Activated CD4-positive, alpha-beta T cell treated with anti-CD3 and anti-CD28 coated beads for 36 hours (primary cell): ENCODE measurements at regions not wholly inside any gene's neighbourhood (a gene's known extent, or its start where the extent isn't known, plus 50 kb on each side); places are given as distances from the start of the nearest gene placed in this dataset.

Experiments used
- ATAC-seq: fragments of 200-7000 bp; cut with Tn5 transposase; one replicate; pipeline ENCODE4 v1.10.0; 2021; ENCODE audit warnings: mild to moderate bottlenecking, moderate library complexity
- CTCF ChIA-PET: fragments of 350-600 bp; sonication (Branson Sonifier 250); formaldehyde crosslinking; loops from one replicate; lab custom pipeline; 2021; ENCODE audit warnings: antibody characterized with exemption; lab: Charles Lee
- POLR2A ChIA-PET: fragments of 350-600 bp; sonication (Branson Sonifier 250); formaldehyde crosslinking; loops from one replicate; lab custom pipeline; 2021; ENCODE audit warnings: antibody characterized with exemption, inconsistent platforms; lab: Charles Lee
- DNase-seq: peaks from one replicate; pipeline ENCODE4 v3.0.0-alpha.2; 2020
- H3K27ac Mint-ChIP-seq: one replicate; pipeline ENCODE4 v1.8.0; 2021; ENCODE audit warnings: mixed read lengths
- H3K27me3 Mint-ChIP-seq: one replicate; pipeline ENCODE4 v1.8.0; 2021; ENCODE audit warnings: mixed read lengths
- H3K36me3 Mint-ChIP-seq: one replicate; pipeline ENCODE4 v1.8.0; 2021; ENCODE audit warnings: low read depth, mixed read lengths
- H3K4me1 Mint-ChIP-seq: one replicate; pipeline ENCODE4 v1.8.0; 2021; ENCODE audit warnings: mixed read lengths
- H3K4me3 Mint-ChIP-seq: one replicate; pipeline ENCODE4 v1.8.0; 2021; ENCODE audit warnings: mild to moderate bottlenecking, moderate library complexity, mixed read lengths
- H3K9me3 Mint-ChIP-seq: one replicate; pipeline ENCODE4 v1.8.0; 2021; ENCODE audit warnings: low read depth, mixed read lengths
- intact Hi-C, 2 experiments: fragments of 100-400 bp; cut with DNase I in 1 of 2; cut with micrococcal nuclease in 1 of 2; formaldehyde crosslinking; loops; one replicate each; pipeline versions ENCODE4 v1.14.2 to v1.15.1; 2022 to 2024; cut with DNase I, micrococcal nuclease

DNA sequence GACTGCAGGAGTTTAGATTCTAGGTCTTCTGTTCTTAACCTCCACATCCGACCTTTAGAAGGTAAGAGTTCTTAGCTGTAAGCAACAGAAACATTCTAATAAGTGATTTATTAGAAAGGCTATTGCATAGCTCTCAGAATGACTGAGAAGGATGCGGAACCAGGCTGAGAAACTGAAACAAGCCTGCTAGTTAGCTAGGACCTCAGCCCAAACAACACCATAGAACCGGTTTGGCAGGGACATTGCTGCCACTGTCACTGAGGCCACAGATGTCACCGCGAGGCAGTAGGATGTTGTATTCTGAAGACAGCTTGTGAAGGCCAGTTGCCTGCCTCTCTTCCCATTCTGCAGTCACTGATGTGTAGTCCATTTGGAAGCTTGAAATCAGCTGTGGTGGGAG lies 160.0 kb upstream of the ARX start:
- peaks cover 5% of the 10 kb centered on the region for H3K27me3 Mint-ChIP-seq
- intact Hi-C loops: no loop called here
- H3K36me3 Mint-ChIP-seq: no peaks in the 10 kb centered on the region
- DNase-seq: no peak
- ChIA-PET CTCF (no interaction called here), POLR2A (no interaction called here)
- no peak overlapping the region for H3K27ac Mint-ChIP-seq
- H3K4me1 Mint-ChIP-seq: no peaks in the 10 kb centered on the region
- H3K4me3 Mint-ChIP-seq: no peak overlapping the region
- H3K9me3 Mint-ChIP-seq: no peaks in the 10 kb centered on the region
- ATAC-seq: no peak

DNA sequence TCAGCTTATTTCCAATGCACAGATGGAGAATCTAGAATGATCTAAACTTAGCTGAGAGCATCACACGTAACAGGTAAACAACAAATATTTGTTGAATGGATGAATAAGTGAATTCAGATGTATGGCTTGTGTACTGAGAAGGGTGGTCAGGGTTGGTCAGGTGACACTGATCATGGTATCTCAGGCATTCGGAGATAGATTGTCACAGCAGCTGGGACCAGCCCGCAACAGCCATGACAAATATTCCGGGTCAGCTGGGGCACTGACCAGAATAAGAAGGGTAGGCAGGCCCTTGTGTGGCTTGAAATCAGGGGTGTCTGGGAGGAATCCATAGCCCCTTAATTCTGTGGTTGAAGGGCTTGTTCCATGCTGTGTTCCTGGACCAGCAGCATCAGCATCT lies 159.4 kb upstream of the ARX start:
- ATAC-seq (no peak), DNase-seq (no peak)
- intact Hi-C loops: no loop called here
- Mint-ChIP-seq H3K4me1 (no peaks in the 10 kb centered on the region), H3K27me3 (peaks cover under 1% of the 10 kb centered on the region), H3K36me3 (no peaks in the 10 kb centered on the region), H3K27ac (no peak overlapping the region), H3K9me3 (no peaks in the 10 kb centered on the region), H3K4me3 (no peak overlapping the region)
- ChIA-PET POLR2A (no interaction called here), CTCF (no interaction called here)

DNA sequence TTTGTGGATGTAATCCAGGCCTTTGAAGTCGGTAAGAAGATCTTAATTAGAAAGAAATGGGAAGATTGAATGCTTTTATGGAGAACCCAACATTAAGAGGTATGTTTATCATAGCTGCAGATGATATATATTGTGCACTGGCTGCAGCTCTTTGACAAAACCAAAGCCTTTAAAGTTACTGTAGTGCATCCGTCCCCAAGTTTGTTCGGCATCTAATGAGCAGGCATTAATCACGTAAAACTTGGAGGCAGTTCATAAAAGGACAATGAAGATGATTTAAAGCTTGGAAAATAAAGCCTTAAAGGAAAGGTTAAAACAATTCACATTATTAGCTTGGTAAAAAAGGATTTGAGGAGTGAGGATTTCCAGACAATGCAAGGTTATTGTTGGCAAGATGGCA lies 150.8 kb upstream of the ARX start:
- POLR2A ChIA-PET: no interaction called here
- CTCF ChIA-PET: interaction anchor here (1.4 kb wide), 1 partner anchor 24 kb away, joined by 3 read pairs; no protein-coding TSS in a partner anchor
- no peak overlapping the region for H3K4me3 Mint-ChIP-seq
- intact Hi-C loops: no loop called here
- H3K27me3 Mint-ChIP-seq: peaks cover 7% of the 10 kb centered on the region
- DNase-seq: no peak
- H3K27ac Mint-ChIP-seq: no peak overlapping the region
- no peaks in the 10 kb centered on the region for H3K36me3 Mint-ChIP-seq
- H3K9me3 Mint-ChIP-seq: no peaks in the 10 kb centered on the region
- no peak for ATAC-seq
- no peaks in the 10 kb centered on the region for H3K4me1 Mint-ChIP-seq

DNA sequence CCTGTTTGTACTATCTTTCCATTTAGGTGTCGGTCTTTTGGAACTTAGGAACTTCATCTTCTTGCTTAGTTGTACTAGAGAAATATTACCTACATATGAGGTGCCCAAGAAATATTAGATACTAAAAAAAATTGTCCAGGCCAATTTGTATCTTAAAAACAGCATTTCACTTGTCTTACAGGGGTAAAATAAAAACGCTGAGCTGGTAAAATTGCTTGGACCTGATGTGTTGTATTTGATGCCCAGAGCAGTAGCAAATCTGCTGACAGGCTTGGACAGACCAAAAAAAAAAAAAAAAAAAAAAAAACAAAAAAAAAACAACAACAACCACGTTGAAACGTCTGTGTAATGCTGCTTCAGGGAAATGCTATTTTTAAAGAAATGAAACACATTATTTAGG lies 150.4 kb upstream of the ARX start:
- Mint-ChIP-seq H3K27me3 (peaks cover 7% of the 10 kb centered on the region), H3K9me3 (no peaks in the 10 kb centered on the region), H3K4me3 (no peak overlapping the region), H3K27ac (no peak overlapping the region), H3K36me3 (no peaks in the 10 kb centered on the region), H3K4me1 (no peaks in the 10 kb centered on the region)
- ATAC-seq (no peak), DNase-seq (no peak)
- ChIA-PET POLR2A (no interaction called here), CTCF (interaction anchor here (0.6 to 1.4 kb wide), 2 partner anchors 23 to 120 kb away, joined by 3 read pairs; no protein-coding TSS in a partner anchor)
- intact Hi-C loops: no loop called here

- ChIA-PET CTCF (no interaction called here), POLR2A (no interaction called here)
- H3K27me3 Mint-ChIP-seq: peaks cover 4% of the 10 kb centered on the region
- no peak for DNase-seq
- ATAC-seq: peak; percentile 44
- no peak overlapping the region for H3K27ac Mint-ChIP-seq
- no peaks in the 10 kb centered on the region for H3K36me3 Mint-ChIP-seq
- H3K9me3 Mint-ChIP-seq: no peaks in the 10 kb centered on the region
- H3K4me1 Mint-ChIP-seq: no peaks in the 10 kb centered on the region
- intact Hi-C loops: no loop called here
- H3K4me3 Mint-ChIP-seq: no peak overlapping the region
Observed at GRCh38 chrX:25158635-25159034, 142.9 kb upstream of the ARX start.

GRCh38 chrX:25156832-25157231 lies 141.1 kb upstream of the ARX start:
- H3K27ac Mint-ChIP-seq: no peak overlapping the region
- H3K4me1 Mint-ChIP-seq: no peaks in the 10 kb centered on the region
- no peaks in the 10 kb centered on the region for H3K36me3 Mint-ChIP-seq
- DNase-seq (no peak), ATAC-seq (no peak)
- intact Hi-C loops: no loop called here
- ChIA-PET CTCF (no interaction called here), POLR2A (no interaction called here)
- no peak overlapping the region for H3K4me3 Mint-ChIP-seq
- H3K9me3 Mint-ChIP-seq: no peaks in the 10 kb centered on the region
- no peaks in the 10 kb centered on the region for H3K27me3 Mint-ChIP-seq

DNA sequence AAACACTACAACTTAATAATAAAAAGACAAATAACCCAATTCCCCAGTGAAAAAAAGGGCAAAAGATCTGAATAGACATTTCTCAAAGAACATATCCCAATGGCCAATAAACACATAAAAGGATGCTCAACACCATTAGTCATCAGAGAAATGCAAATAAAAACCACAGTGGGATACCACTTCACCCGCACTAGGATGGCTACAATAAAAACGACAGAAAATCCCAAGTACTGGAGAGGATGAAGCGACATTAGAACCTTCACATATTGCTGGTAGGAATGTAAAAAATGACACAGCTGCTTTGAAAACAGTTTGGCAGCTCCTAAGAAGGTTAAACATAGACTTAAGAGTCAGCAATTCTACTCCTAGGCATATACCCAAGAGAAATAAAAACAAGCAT lies 140.6 kb upstream of the ARX start:
- Mint-ChIP-seq H3K9me3 (no peaks in the 10 kb centered on the region), H3K4me3 (no peak overlapping the region), H3K4me1 (no peaks in the 10 kb centered on the region), H3K27me3 (no peaks in the 10 kb centered on the region), H3K27ac (no peak overlapping the region), H3K36me3 (no peaks in the 10 kb centered on the region)
- no peak for ATAC-seq
- ChIA-PET POLR2A (no interaction called here), CTCF (no interaction called here)
- no peak for DNase-seq
- intact Hi-C loops: no loop called here

GRCh38 chrX:25154168-25154567 lies 138.4 kb upstream of the ARX start:
- Mint-ChIP-seq H3K27me3 (no peaks in the 10 kb centered on the region), H3K9me3 (no peaks in the 10 kb centered on the region), H3K36me3 (no peaks in the 10 kb centered on the region), H3K27ac (no peak overlapping the region), H3K4me1 (no peaks in the 10 kb centered on the region), H3K4me3 (no peak overlapping the region)
- ChIA-PET CTCF (no interaction called here), POLR2A (no interaction called here)
- DNase-seq: no peak
- intact Hi-C loops: no loop called here
- ATAC-seq: no peak

- no peak overlapping the region for H3K27ac Mint-ChIP-seq
- H3K27me3 Mint-ChIP-seq: peaks cover 2% of the 10 kb centered on the region
- ChIA-PET CTCF (interaction anchor here (1.1 kb wide), 1 partner anchor 11 kb away, joined by 3 read pairs; no protein-coding TSS in a partner anchor), POLR2A (no interaction called here)
- H3K4me1 Mint-ChIP-seq: no peaks in the 10 kb centered on the region
- H3K36me3 Mint-ChIP-seq: no peaks in the 10 kb centered on the region
- intact Hi-C loops: no loop called here
- ATAC-seq (no peak), DNase-seq (no peak)
- H3K4me3 Mint-ChIP-seq: no peak overlapping the region
- H3K9me3 Mint-ChIP-seq: no peaks in the 10 kb centered on the region
Observed at GRCh38 chrX:25151749-25152148, 136.0 kb upstream of the ARX start.

DNA sequence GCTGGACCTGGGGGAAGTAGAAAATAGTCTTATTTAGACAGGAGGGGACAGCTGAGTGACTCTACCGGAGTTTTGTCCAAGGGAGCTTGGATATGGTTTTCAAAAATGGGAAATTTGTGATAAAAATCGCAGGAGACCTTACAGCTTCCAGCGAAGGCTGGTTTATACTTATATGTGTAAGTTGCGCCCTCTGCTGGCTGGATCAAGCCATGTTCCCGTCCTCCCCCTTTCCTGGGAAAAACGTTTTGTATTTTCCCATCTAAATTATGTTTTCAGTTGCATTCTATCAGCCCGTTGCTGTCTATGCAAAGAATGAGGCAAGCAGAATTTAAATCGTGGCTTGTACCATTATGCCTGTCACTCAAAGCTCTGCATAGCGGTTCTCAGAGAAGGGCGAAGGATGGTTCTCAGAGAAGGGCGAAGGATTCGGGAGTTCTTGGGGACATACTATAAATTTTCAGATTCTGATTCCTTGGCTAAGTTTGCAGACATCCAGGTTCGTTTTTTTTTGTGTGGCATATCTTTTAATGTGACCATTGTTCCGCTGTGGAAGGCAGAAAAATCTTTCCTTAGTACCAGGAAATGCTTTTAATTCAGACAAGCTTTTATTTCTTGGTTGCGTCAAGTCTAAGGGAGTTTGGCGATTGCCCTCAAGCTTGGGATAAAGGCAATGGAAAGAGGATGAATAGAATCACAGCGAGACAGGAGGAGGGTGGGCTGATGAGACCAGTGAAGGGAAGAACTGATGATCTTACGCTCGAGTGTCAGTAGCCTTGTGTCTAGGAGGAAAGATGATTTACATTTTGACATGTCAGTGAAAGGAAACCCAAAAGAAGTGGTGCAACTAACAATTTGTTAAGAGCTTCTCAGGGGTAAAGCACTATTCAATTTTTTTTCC lies 128.5 kb upstream of the ARX start:
- H3K4me1 Mint-ChIP-seq: peaks cover 2% of the 10 kb centered on the region
- H3K36me3 Mint-ChIP-seq: no peaks in the 10 kb centered on the region
- CTCF ChIA-PET: interaction anchor here (1.0 to 2.8 kb wide), 8 partner anchors 12 to 883 kb away, joined by 3 to 22 read pairs (median 4); no protein-coding TSS in a partner anchor
- H3K27ac Mint-ChIP-seq: no peak overlapping the region
- POLR2A ChIA-PET: no interaction called here
- DNase-seq: peak; percentile 55
- no peak overlapping the region for H3K4me3 Mint-ChIP-seq
- H3K27me3 Mint-ChIP-seq: peaks cover 3% of the 10 kb centered on the region
- intact Hi-C loops: loop anchor here (1.0 to 5.0 kb wide), 5 partner anchors 121 to 772 kb away; no protein-coding TSS in a partner anchor
- no peaks in the 10 kb centered on the region for H3K9me3 Mint-ChIP-seq
- no peak for ATAC-seq

DNA sequence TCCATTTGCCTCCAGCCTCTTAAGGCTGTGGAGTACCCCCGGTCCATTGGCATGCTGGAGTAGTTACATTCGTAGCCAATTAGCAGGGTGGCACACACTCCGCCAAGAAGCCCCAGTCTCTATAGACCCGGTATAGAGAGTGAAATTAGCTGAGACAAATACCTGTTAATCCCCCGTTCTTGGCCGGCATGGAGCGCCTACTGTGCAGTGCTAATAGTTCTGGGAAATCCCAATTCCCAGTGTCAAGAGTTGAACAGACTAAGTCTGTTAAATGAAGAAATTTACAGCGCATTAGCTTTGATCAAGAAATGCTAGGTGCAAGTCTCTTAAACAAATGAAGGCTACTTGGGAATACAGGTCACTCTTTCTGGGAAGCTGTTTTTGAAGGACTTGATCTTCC lies 127.8 kb upstream of the ARX start:
- no peaks in the 10 kb centered on the region for H3K9me3 Mint-ChIP-seq
- ChIA-PET CTCF (interaction anchor here (1.0 to 2.8 kb wide), 6 partner anchors 11 to 883 kb away, joined by 3 to 22 read pairs (median 4); no protein-coding TSS in a partner anchor), POLR2A (no interaction called here)
- intact Hi-C loops: loop anchor here (5.0 kb wide), 3 partner anchors 306 to 771 kb away; no protein-coding TSS in a partner anchor
- H3K4me1 Mint-ChIP-seq: peaks cover 2% of the 10 kb centered on the region
- H3K27ac Mint-ChIP-seq: no peak overlapping the region
- H3K4me3 Mint-ChIP-seq: no peak overlapping the region
- no peaks in the 10 kb centered on the region for H3K36me3 Mint-ChIP-seq
- H3K27me3 Mint-ChIP-seq: peaks cover 3% of the 10 kb centered on the region
- no peak for DNase-seq
- ATAC-seq: no peak

GRCh38 chrX:25141684-25142083 lies 125.9 kb upstream of the ARX start:
- intact Hi-C loops: loop anchor here (5.0 kb wide), 3 partner anchors 304 to 769 kb away; no protein-coding TSS in a partner anchor
- Mint-ChIP-seq H3K36me3 (no peaks in the 10 kb centered on the region), H3K4me1 (peaks cover 2% of the 10 kb centered on the region), H3K27me3 (peaks cover 1% of the 10 kb centered on the region), H3K4me3 (no peak overlapping the region), H3K9me3 (no peaks in the 10 kb centered on the region), H3K27ac (no peak overlapping the region)
- no peak for DNase-seq
- ChIA-PET POLR2A (no interaction called here), CTCF (interaction anchor here (0.7 kb wide), 1 partner anchor 122 kb away, joined by 3 read pairs; no protein-coding TSS in a partner anchor)
- no peak for ATAC-seq
